ENCODE measurements at regions not wholly inside any gene's neighbourhood (a gene's known extent, or its start where the extent isn't known, plus 50 kb on each side); places are given as distances from the start of the nearest gene placed in this dataset.

DNA sequence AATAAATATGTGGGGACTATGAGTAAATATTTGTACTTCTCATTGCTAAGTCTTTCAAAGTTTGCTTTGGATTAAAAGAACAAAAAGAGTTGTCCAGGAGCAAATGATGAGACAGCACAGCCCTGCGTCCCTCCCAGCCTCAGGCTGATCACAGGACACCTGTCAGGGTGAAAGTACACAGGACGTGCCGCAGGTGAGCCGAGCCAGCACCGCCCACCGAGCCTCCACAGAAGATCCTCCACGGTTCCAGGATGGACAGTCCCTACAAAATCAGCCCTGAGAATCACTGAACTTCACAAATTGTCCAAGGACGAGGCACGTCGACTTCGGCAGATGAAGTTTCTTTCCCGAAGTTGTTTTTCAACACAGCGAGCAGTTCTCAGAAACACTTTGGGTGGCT is 661.5 kb downstream of the BRD1 start (continued):
- no peak for TF ChIP-seq SP1 (IDR thresholded peaks at IDR 0.05)
- TF ChIP-seq SP1 (CRISPR knock-in tag; IDR thresholded peaks at IDR 0.05) = no peak

GRCh38 chr22:49164773-49165320 is 662.8 kb downstream of the BRD1 start:
- Histone ChIP-seq H3K9me3 (ENCODE audit: low read length) (no peaks in the 10 kb centered on the region), H3K4me1 (ENCODE audit: insufficient read depth, low read length) (no peaks in the 10 kb centered on the region), H3K4me2 (ENCODE audit: low read depth, low read length) (no peak overlapping the region), H3K9ac (ENCODE audit: insufficient read depth, low read depth, low read length) (no peak overlapping the region), H3K4me3 (replicated peaks in 1 of 3; ENCODE audit: insufficient read depth in 1 of 3, low read depth in 2 of 3, low read length in 3 of 3) (no peak overlapping the region), H3K36me3 (replicated peaks in 1 of 2; ENCODE audit: control insufficient read depth in 1 of 2, insufficient read depth in 2 of 2, low read length in 2 of 2) (no peaks in the 10 kb centered on the region), H3K79me2 (ENCODE audit: insufficient read depth, low read length) (no peaks in the 10 kb centered on the region), H3K27ac (ENCODE audit: extremely low read length, insufficient read depth, low read length) (no peak overlapping the region), H4K20me1 (ENCODE audit: insufficient read depth, low read length) (no peaks in the 10 kb centered on the region), H3K27me3 (ENCODE audit: control insufficient read depth in 1 of 2, insufficient read depth in 2 of 2, low read length in 2 of 2) (peaks cover 7 to 28% of the 10 kb centered on the region in 2 experiments), H2AFZ (ENCODE audit: low read length) (no peak overlapping the region)
- no TSS peak for BruUV-seq (replicated peaks)
- in situ Hi-C loops (cut with HindIII; ENCODE audit: extremely low pct_ligation_motif_present, low pct_unique_long_range_greater_than_20kb) (no loop called here), intact Hi-C loops (cut with micrococcal nuclease; ENCODE audit: unreplicated experiment) (no loop called here)
- FAIRE-seq (no peak), ATAC-seq (no peak), DNase-seq (ENCODE audit: low spot score) (no peak)
- ChIA-PET POLR2A (no interaction called here), CTCF (ENCODE audit: low intra/inter-chr PET ratio, low total read pairs) (no interaction called here)
- WGBS (ENCODE audit: low lambda C conversion rate) = 2% methylated on average over 7 of the region's 14 CpGs
- no peak for TF ChIP-seq ZNF431 (CRISPR knock-in tag; IDR thresholded peaks at IDR 0.05; ENCODE audit: borderline replicate concordance, low read depth)
- no peak for TF ChIP-seq MZF1 (CRISPR knock-in tag; IDR thresholded peaks at IDR 0.05; ENCODE audit: borderline replicate concordance)
- no peak for TF ChIP-seq KAT8 (CRISPR knock-in tag; IDR thresholded peaks at IDR 0.05)
- TF ChIP-seq, protein P1, sequence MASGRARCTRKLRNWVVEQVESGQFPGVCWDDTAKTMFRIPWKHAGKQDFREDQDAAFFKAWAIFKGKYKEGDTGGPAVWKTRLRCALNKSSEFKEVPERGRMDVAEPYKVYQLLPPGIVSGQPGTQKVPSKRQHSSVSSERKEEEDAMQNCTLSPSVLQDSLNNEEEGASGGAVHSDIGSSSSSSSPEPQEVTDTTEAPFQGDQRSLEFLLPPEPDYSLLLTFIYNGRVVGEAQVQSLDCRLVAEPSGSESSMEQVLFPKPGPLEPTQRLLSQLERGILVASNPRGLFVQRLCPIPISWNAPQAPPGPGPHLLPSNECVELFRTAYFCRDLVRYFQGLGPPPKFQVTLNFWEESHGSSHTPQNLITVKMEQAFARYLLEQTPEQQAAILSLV (CRISPR knock-in tag; IDR thresholded peaks at IDR 0.05; ENCODE audit: borderline replicate concordance) = no peak
- TF ChIP-seq, protein P2, sequence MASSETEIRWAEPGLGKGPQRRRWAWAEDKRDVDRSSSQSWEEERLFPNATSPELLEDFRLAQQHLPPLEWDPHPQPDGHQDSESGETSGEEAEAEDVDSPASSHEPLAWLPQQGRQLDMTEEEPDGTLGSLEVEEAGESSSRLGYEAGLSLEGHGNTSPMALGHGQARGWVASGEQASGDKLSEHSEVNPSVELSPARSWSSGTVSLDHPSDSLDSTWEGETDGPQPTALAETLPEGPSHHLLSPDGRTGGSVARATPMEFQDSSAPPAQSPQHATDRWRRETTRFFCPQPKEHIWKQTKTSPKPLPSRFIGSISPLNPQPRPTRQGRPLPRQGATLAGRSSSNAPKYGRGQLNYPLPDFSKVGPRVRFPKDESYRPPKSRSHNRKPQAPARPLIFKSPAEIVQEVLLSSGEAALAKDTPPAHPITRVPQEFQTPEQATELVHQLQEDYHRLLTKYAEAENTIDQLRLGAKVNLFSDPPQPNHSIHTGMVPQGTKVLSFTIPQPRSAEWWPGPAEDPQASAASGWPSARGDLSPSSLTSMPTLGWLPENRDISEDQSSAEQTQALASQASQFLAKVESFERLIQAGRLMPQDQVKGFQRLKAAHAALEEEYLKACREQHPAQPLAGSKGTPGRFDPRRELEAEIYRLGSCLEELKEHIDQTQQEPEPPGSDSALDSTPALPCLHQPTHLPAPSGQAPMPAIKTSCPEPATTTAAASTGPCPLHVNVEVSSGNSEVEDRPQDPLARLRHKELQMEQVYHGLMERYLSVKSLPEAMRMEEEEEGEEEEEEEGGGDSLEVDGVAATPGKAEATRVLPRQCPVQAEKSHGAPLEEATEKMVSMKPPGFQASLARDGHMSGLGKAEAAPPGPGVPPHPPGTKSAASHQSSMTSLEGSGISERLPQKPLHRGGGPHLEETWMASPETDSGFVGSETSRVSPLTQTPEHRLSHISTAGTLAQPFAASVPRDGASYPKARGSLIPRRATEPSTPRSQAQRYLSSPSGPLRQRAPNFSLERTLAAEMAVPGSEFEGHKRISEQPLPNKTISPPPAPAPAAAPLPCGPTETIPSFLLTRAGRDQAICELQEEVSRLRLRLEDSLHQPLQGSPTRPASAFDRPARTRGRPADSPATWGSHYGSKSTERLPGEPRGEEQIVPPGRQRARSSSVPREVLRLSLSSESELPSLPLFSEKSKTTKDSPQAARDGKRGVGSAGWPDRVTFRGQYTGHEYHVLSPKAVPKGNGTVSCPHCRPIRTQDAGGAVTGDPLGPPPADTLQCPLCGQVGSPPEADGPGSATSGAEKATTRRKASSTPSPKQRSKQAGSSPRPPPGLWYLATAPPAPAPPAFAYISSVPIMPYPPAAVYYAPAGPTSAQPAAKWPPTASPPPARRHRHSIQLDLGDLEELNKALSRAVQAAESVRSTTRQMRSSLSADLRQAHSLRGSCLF (CRISPR knock-in tag; IDR thresholded peaks at IDR 0.05; ENCODE audit: borderline replicate concordance) = no peak
- TF ChIP-seq ZNF296 (CRISPR knock-in tag; conservative IDR thresholded peaks at IDR 0.05) = no peak
- no peak for TF ChIP-seq MLXIP (CRISPR knock-in tag; IDR thresholded peaks at IDR 0.05; ENCODE audit: borderline replicate concordance)
- no peak for TF ChIP-seq RBM39 (IDR thresholded peaks at IDR 0.05; ENCODE audit: low read depth, low read length, poor library complexity, severe bottlenecking)
- no peak for TF ChIP-seq JUNB (CRISPR knock-in tag; IDR thresholded peaks at IDR 0.05; ENCODE audit: borderline replicate concordance)
- no peak for TF ChIP-seq MEF2D (CRISPR knock-in tag; IDR thresholded peaks at IDR 0.05)
- TF ChIP-seq ZNF598 (CRISPR knock-in tag; IDR thresholded peaks at IDR 0.05; ENCODE audit: borderline replicate concordance) = no peak
- TF ChIP-seq ZNF788 (CRISPR knock-in tag; IDR thresholded peaks at IDR 0.05; ENCODE audit: borderline replicate concordance) = no peak
- TF ChIP-seq PAF1 (CRISPR knock-in tag; IDR thresholded peaks at IDR 0.05) = no peak

All from HepG2 (cell line).